ENCODE measurements at regions not wholly inside any gene's neighbourhood (a gene's known extent, or its start where the extent isn't known, plus 50 kb on each side); places are given as distances from the start of the nearest gene placed in this dataset.

GRCh38 chr11:120031156-120031555 lies 106.8 kb downstream of the TRIM29 start:
- Histone ChIP-seq H3K27me3 (ENCODE audit: control insufficient read depth in 2 of 2, insufficient read depth in 2 of 2, low read length in 2 of 2) (peaks cover 0 to 30% of the 10 kb centered on the region in 2 experiments; a peak in 3 of 5 replicates), H3K9ac (ENCODE audit: insufficient read depth in 1 of 2, low read depth in 2 of 2, low read length in 2 of 2) (no peak overlapping the region; a peak in 1 of 4 replicates), H3K79me2 (ENCODE audit: control insufficient read depth, insufficient read depth, low read length) (no peaks in the 10 kb centered on the region), H3K4me2 (ENCODE audit: insufficient read depth, low read length) (no peak overlapping the region), H3K4me3 (no peak overlapping the region), H2AFZ (ENCODE audit: low read depth, low read length) (no peak overlapping the region), H3K9me3 (replicated peaks; ENCODE audit: control insufficient read depth, insufficient read depth, low read depth, low read length) (no peaks in the 10 kb centered on the region), H3K4me1 (replicated peaks in 1 of 2; ENCODE audit: control insufficient read depth in 2 of 2, insufficient read depth in 2 of 2, low read length in 2 of 2) (no peaks in the 10 kb centered on the region), H3K9me1 (ENCODE audit: control insufficient read depth, insufficient read depth, low read length) (no peaks in the 10 kb centered on the region), H3K27ac (ENCODE audit: extremely low read depth, low read depth, low read length) (no peak overlapping the region), H4K20me1 (replicated peaks; ENCODE audit: control insufficient read depth, insufficient read depth, low read length) (no peaks in the 10 kb centered on the region), H3K36me3 (ENCODE audit: control insufficient read depth, insufficient read depth, low read length) (no peaks in the 10 kb centered on the region)
- ATAC-seq, result no peak
- CTCF ChIA-PET (ENCODE audit: low intra/inter-chr PET ratio), result no interaction called here
- FAIRE-seq, result no peak
- no peak for DNase-seq (ENCODE audit: extremely low read depth in 1 of 4, low spot score in 3 of 4)
- no TSS peak for BruUV-seq (replicated peaks)
- intact Hi-C loops (cut with micrococcal nuclease), result no loop called here
- no peak for TF ChIP-seq CREBBP (IDR thresholded peaks at IDR 0.05; ENCODE audit: low read depth, low read length)
- no peak for TF ChIP-seq POLR2AphosphoS2 (IDR thresholded peaks at IDR 0.05; ENCODE audit: low read length)
- TF ChIP-seq ZSCAN32 (CRISPR knock-in tag; IDR thresholded peaks at IDR 0.05), result no peak
- no peak for TF ChIP-seq BRD9 (IDR thresholded peaks at IDR 0.05; ENCODE audit: low read depth, partially characterized antibody)
- TF ChIP-seq HMBOX1 (IDR thresholded peaks at IDR 0.05), result no peak
- no peak for TF ChIP-seq GTF3C2 (IDR thresholded peaks at IDR 0.05; ENCODE audit: borderline replicate concordance, extremely low read depth, insufficient read length)
- in situ Hi-C loops (cut with MboI), result no loop called here
- POLR2A ChIA-PET, result no interaction called here
- WGBS (ENCODE audit: insufficient coverage, low coverage, missing lambda C conversion rate), result 0% methylated on average over 11 of the region's 11 CpGs

Data from K562 (cell line).